ENCODE measurements at regions not wholly inside any gene's neighbourhood (a gene's known extent, or its start where the extent isn't known, plus 50 kb on each side); places are given as distances from the start of the nearest gene placed in this dataset.

- TF ChIP-seq PRDM2 (tag by site-specific recombination; IDR thresholded peaks at IDR 0.05; ENCODE audit: borderline replicate concordance): no peak
- TF ChIP-seq ZNF174 (tag by site-specific recombination; IDR thresholded peaks at IDR 0.05): no peak
- no peak for TF ChIP-seq ZNF169 (tag by site-specific recombination; IDR thresholded peaks at IDR 0.05)
- TF ChIP-seq ZNF112 (tag by site-specific recombination; IDR thresholded peaks at IDR 0.05): no peak
- TF ChIP-seq ZBTB21 (tag by site-specific recombination; IDR thresholded peaks at IDR 0.05): no peak
- no peak for TF ChIP-seq ZNF776 (tag by site-specific recombination; IDR thresholded peaks at IDR 0.05; ENCODE audit: borderline replicate concordance)
- no peak for TF ChIP-seq ZNF24 (tag by site-specific recombination; IDR thresholded peaks at IDR 0.05)
- TF ChIP-seq ZNF707 (tag by site-specific recombination; IDR thresholded peaks at IDR 0.05): no peak
These were observed 308.8 kb downstream of the HHIPL2 start (continued) for GRCh38 chr1:222239130-222239529.

DNA sequence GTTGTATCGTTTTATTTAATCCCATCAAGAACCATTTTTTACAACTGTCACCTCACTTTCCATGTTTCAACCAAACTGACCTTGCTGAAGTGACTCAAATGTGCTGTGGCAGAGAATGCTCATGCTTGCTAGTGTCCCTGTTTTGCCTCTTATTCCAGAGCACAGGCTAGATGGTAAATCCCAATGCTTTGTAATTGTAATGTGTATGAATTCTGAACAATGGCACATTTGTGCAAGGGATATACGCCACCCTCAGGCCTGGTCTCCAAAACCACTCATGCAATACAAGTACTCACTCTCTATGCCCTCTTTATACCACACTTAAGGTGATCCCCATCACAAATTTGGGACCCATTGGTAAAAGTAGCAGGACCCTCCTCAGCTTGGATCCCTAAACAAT, 313.6 kb downstream of the HHIPL2 start:
- H3K4me1 ChIP-seq (ENCODE audit: control insufficient read depth, insufficient read depth, low read length): no peaks in the 10 kb centered on the region
- ChIA-PET CTCF (interaction anchor here (0.7 kb wide), 1 partner anchor 137 kb away, joined by 4 read pairs; no protein-coding TSS in a partner anchor), POLR2A (no interaction called here)
- H3K4me3 ChIP-seq (ENCODE audit: low read depth, low read length): no peak overlapping the region
- TF ChIP-seq ZNF366 (tag by site-specific recombination; conservative IDR thresholded peaks at IDR 0.05) (no peak), ZSCAN4 (tag by site-specific recombination; IDR thresholded peaks at IDR 0.05) (no peak)
- H3K36me3 ChIP-seq (ENCODE audit: control insufficient read depth in 2 of 2, insufficient read depth in 1 of 2, low read length in 2 of 2): no peaks in the 10 kb centered on the region
- H3K9me3 ChIP-seq (ENCODE audit: control insufficient read depth, insufficient read depth, low read depth, low read length): no peaks in the 10 kb centered on the region
- H3K27ac ChIP-seq (ENCODE audit: extremely low read depth, low read depth, low read length): no peak overlapping the region

- no peaks in the 10 kb centered on the region for H3K36me3 ChIP-seq (ENCODE audit: control insufficient read depth in 2 of 2, insufficient read depth in 1 of 2, low read length in 2 of 2)
- CTCF ChIA-PET: interaction anchor here (0.6 to 0.7 kb wide), 2 partner anchors 138 to 153 kb away, joined by 3 to 4 read pairs; no protein-coding TSS in a partner anchor
- H3K9me3 ChIP-seq (ENCODE audit: control insufficient read depth, insufficient read depth, low read depth, low read length): no peaks in the 10 kb centered on the region
- H3K4me1 ChIP-seq (ENCODE audit: control insufficient read depth, insufficient read depth, low read length): no peaks in the 10 kb centered on the region
- no peak overlapping the region for H3K4me3 ChIP-seq (ENCODE audit: low read depth, low read length)
- TF ChIP-seq ZNF677 (tag by site-specific recombination; IDR thresholded peaks at IDR 0.05): no peak
- no peak for TF ChIP-seq ZNF404 (tag by site-specific recombination; IDR thresholded peaks at IDR 0.05)
- no peak for TF ChIP-seq ZNF354C (tag by site-specific recombination; IDR thresholded peaks at IDR 0.05; ENCODE audit: borderline replicate concordance, low read depth)
- TF ChIP-seq ZSCAN30 (tag by site-specific recombination; IDR thresholded peaks at IDR 0.05): no peak
- TF ChIP-seq, protein P1, sequence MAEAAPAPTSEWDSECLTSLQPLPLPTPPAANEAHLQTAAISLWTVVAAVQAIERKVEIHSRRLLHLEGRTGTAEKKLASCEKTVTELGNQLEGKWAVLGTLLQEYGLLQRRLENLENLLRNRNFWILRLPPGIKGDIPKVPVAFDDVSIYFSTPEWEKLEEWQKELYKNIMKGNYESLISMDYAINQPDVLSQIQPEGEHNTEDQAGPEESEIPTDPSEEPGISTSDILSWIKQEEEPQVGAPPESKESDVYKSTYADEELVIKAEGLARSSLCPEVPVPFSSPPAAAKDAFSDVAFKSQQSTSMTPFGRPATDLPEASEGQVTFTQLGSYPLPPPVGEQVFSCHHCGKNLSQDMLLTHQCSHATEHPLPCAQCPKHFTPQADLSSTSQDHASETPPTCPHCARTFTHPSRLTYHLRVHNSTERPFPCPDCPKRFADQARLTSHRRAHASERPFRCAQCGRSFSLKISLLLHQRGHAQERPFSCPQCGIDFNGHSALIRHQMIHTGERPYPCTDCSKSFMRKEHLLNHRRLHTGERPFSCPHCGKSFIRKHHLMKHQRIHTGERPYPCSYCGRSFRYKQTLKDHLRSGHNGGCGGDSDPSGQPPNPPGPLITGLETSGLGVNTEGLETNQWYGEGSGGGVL (tag by site-specific recombination; IDR thresholded peaks at IDR 0.05): no peak
- H3K27ac ChIP-seq (ENCODE audit: extremely low read depth, low read depth, low read length): no peak overlapping the region
- POLR2A ChIA-PET: no interaction called here
These were observed 314.3 kb downstream of the HHIPL2 start for GRCh38 chr1:222233444-222234158.

Data from HEK293 (cell line).